ENCODE measurements at regions not wholly inside any gene's neighbourhood (a gene's known extent, or its start where the extent isn't known, plus 50 kb on each side); places are given as distances from the start of the nearest gene placed in this dataset.

GRCh38 chr5:86127696-86128095, 490.0 kb upstream of the COX7C start:
- TF ChIP-seq POLR2A (IDR thresholded peaks at IDR 0.05) (no peak), CTCF (IDR thresholded peaks at IDR 0.05) (no peak)

All from gastroesophageal sphincter (tissue), 3 donors.